ENCODE measurements at regions not wholly inside any gene's neighbourhood (a gene's known extent, or its start where the extent isn't known, plus 50 kb on each side); places are given as distances from the start of the nearest gene placed in this dataset.

DNA sequence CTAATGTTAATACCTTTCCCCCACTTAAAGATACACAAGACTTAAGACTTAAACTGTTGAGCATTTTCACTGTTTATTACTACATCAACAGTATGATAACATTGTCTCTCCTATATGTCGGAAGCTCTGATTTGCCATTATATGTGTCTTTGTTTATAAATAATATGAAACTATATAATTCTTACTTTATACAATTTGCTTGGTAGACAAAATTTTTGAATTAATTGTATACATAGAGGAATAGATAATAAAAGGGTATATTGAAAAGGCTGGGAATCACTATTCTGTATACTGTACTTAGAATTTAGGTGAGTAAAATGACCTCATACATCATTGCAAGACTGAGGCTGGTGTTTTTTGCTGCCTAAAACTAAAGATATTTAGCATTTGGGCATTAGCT, 82.1 kb upstream of the HDAC9 start:
- no peak for DNase-seq (ENCODE audit: extremely low spot score in 2 of 2)
- Histone ChIP-seq H3K4me3 (no peak overlapping the region), H3K4me1 (no peaks in the 10 kb centered on the region), H3K27ac (no peak overlapping the region), H3K27me3 (no peaks in the 10 kb centered on the region), H3K9me3 (no peaks in the 10 kb centered on the region), H3K36me3 (no peaks in the 10 kb centered on the region)
- intact Hi-C loops (cut with DNase I): no loop called here
- TF ChIP-seq CTCF (IDR thresholded peaks at IDR 0.05) (no peak), POLR2AphosphoS5 (IDR thresholded peaks at IDR 0.05; ENCODE audit: insufficient read depth in 1 of 2, low read depth in 1 of 2) (no peak), POLR2A (IDR thresholded peaks at IDR 0.05) (no peak)

- no peak overlapping the region for H3K27ac ChIP-seq
- H3K4me3 ChIP-seq: no peak overlapping the region
- no peaks in the 10 kb centered on the region for H3K9me3 ChIP-seq
- DNase-seq (ENCODE audit: extremely low spot score in 2 of 2): no peak
- no peaks in the 10 kb centered on the region for H3K27me3 ChIP-seq
- no peaks in the 10 kb centered on the region for H3K4me1 ChIP-seq
- H3K36me3 ChIP-seq: no peaks in the 10 kb centered on the region
- no peak for TF ChIP-seq CTCF (IDR thresholded peaks at IDR 0.05)
- no peak for TF ChIP-seq POLR2AphosphoS5 (IDR thresholded peaks at IDR 0.05; ENCODE audit: insufficient read depth in 1 of 2, low read depth in 1 of 2)
- no peak for TF ChIP-seq POLR2A (IDR thresholded peaks at IDR 0.05)
- intact Hi-C loops (cut with DNase I): no loop called here
Measured at GRCh38 chr7:18414885-18415284, 80.7 kb upstream of the HDAC9 start.

DNA sequence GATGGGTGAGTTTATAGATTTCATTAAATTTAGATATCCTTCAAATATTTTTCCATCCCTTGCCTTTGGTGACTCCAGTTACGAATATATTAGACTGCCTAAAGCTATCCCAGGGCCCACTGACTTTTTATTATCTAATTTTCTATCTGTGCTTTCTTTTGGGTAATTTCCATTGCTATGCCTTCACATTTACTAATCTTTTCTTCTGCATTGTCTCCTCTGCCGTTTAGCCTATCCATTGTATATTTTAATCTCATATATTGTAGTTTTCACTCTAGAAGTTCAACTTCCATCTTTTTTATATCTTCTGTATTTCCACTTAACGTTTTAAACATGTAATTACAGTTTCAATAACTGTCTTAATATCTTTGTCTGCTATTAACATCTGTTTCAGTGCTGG, 78.6 kb upstream of the HDAC9 start:
- H3K9me3 ChIP-seq: no peaks in the 10 kb centered on the region
- no peak for TF ChIP-seq POLR2AphosphoS5 (IDR thresholded peaks at IDR 0.05; ENCODE audit: insufficient read depth in 1 of 2, low read depth in 1 of 2)
- no peak for TF ChIP-seq POLR2A (IDR thresholded peaks at IDR 0.05)
- no peak for DNase-seq (ENCODE audit: extremely low spot score in 2 of 2)
- peaks cover 7% of the 10 kb centered on the region for H3K4me1 ChIP-seq
- no peak overlapping the region for H3K4me3 ChIP-seq
- H3K27ac ChIP-seq: no peak overlapping the region
- H3K27me3 ChIP-seq: no peaks in the 10 kb centered on the region
- no peaks in the 10 kb centered on the region for H3K36me3 ChIP-seq
- intact Hi-C loops (cut with DNase I): no loop called here

DNA sequence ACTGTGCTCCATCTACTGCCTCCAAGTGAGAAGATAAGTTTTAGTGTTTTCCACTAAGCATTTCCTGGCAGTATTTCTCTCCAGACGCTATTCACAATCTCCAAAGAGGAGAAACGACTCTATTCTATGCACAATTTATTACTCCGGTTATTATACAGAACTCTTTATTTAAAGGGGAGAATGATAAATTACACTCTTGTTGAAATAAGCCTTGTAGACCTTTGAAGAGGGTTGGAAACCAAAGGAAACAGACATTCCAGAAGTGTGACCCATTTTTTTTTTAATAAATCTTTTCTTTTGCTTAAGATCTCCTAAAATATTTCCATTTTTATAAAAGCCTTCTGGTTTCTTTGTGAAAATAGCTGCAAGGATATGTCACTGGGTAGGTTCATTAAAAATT, 76.1 kb upstream of the HDAC9 start:
- Histone ChIP-seq H3K4me3 (no peak overlapping the region), H3K9me3 (no peaks in the 10 kb centered on the region), H3K27ac (no peak overlapping the region), H3K4me1 (peaks cover 7% of the 10 kb centered on the region), H3K36me3 (no peaks in the 10 kb centered on the region), H3K27me3 (no peaks in the 10 kb centered on the region)
- intact Hi-C loops (cut with DNase I): no loop called here
- TF ChIP-seq POLR2A (IDR thresholded peaks at IDR 0.05) (no peak), CTCF (IDR thresholded peaks at IDR 0.05) (no peak), POLR2AphosphoS5 (IDR thresholded peaks at IDR 0.05; ENCODE audit: insufficient read depth in 1 of 2, low read depth in 1 of 2) (no peak)
- DNase-seq (ENCODE audit: extremely low spot score in 2 of 2): no peak

GRCh38 chr7:18420108-18420507, 75.4 kb upstream of the HDAC9 start:
- Histone ChIP-seq H3K27me3 (no peaks in the 10 kb centered on the region), H3K4me3 (no peak overlapping the region), H3K4me1 (peaks cover 7% of the 10 kb centered on the region), H3K36me3 (no peaks in the 10 kb centered on the region), H3K27ac (no peak overlapping the region), H3K9me3 (no peaks in the 10 kb centered on the region)
- no peak for DNase-seq (ENCODE audit: extremely low spot score in 2 of 2)
- intact Hi-C loops (cut with DNase I): no loop called here
- TF ChIP-seq CTCF (IDR thresholded peaks at IDR 0.05) (no peak), POLR2AphosphoS5 (IDR thresholded peaks at IDR 0.05; ENCODE audit: insufficient read depth in 1 of 2, low read depth in 1 of 2) (no peak), POLR2A (IDR thresholded peaks at IDR 0.05) (no peak)

GRCh38 chr7:18420748-18421147, 74.8 kb upstream of the HDAC9 start:
- Histone ChIP-seq H3K27me3 (no peaks in the 10 kb centered on the region), H3K27ac (no peak overlapping the region), H3K9me3 (no peaks in the 10 kb centered on the region), H3K4me3 (no peak overlapping the region), H3K36me3 (no peaks in the 10 kb centered on the region), H3K4me1 (peaks cover 7% of the 10 kb centered on the region)
- intact Hi-C loops (cut with DNase I): no loop called here
- TF ChIP-seq POLR2AphosphoS5 (IDR thresholded peaks at IDR 0.05; ENCODE audit: insufficient read depth in 1 of 2, low read depth in 1 of 2) (no peak), POLR2A (IDR thresholded peaks at IDR 0.05) (no peak), CTCF (IDR thresholded peaks at IDR 0.05) (no peak)
- no peak for DNase-seq (ENCODE audit: extremely low spot score in 2 of 2)
